ENCODE measurements at regions not wholly inside any gene's neighbourhood (a gene's known extent, or its start where the extent isn't known, plus 50 kb on each side); places are given as distances from the start of the nearest gene placed in this dataset.

- TF ChIP-seq PHF21A (CRISPR knock-in tag; IDR thresholded peaks at IDR 0.05) (no peak), POLR2A (IDR thresholded peaks at IDR 0.05; ENCODE audit: insufficient read depth in 1 of 2, low read depth in 2 of 2, low read length in 2 of 2) (no peak), TP53 (CRISPR knock-in tag; conservative IDR thresholded peaks at IDR 0.05) (no peak), REL (CRISPR knock-in tag; conservative IDR thresholded peaks at IDR 0.05) (no peak), EHMT2 (IDR thresholded peaks at IDR 0.05; ENCODE audit: borderline replicate concordance, low read depth, low read length) (no peak), ZBED4 (CRISPR knock-in tag; IDR thresholded peaks at IDR 0.05; ENCODE audit: borderline replicate concordance) (no peak; the same call in 1 of the 2 replicates), ETV5 (CRISPR knock-in tag; IDR thresholded peaks at IDR 0.05; ENCODE audit: borderline replicate concordance) (peak; percentile 90), POLR2G (IDR thresholded peaks at IDR 0.05; ENCODE audit: low read depth, low read length) (no peak), ZNF292 (CRISPR knock-in tag; IDR thresholded peaks at IDR 0.05; ENCODE audit: borderline replicate concordance, low read depth) (0 out of 2 replicates have a peak, but pooled peaks have one; percentile 23), ZKSCAN5 (CRISPR knock-in tag; IDR thresholded peaks at IDR 0.05) (no peak), NRL (CRISPR knock-in tag; IDR thresholded peaks at IDR 0.05; ENCODE audit: borderline replicate concordance) (no peak), ZNF781 (CRISPR knock-in tag; IDR thresholded peaks at IDR 0.05; ENCODE audit: borderline replicate concordance, not compliant biosample characterization) (no peak), ZFX (CRISPR knock-in tag; IDR thresholded peaks at IDR 0.05; ENCODE audit: low read depth) (no peak), SETDB1 (CRISPR knock-in tag; IDR thresholded peaks at IDR 0.05; ENCODE audit: borderline replicate concordance) (no peak; the same call in 1 of the 2 replicates), KLF6 (CRISPR knock-in tag; IDR thresholded peaks at IDR 0.05) (no peak), SP5 (CRISPR knock-in tag; IDR thresholded peaks at IDR 0.05; ENCODE audit: borderline replicate concordance, low read depth) (no peak), JARID2 (CRISPR knock-in tag; IDR thresholded peaks at IDR 0.05; ENCODE audit: insufficient replicate concordance) (no peak), ZNF772 (CRISPR knock-in tag; IDR thresholded peaks at IDR 0.05) (no peak), ZNF230 (CRISPR knock-in tag; IDR thresholded peaks at IDR 0.05) (no peak), ZNF768 (CRISPR knock-in tag; IDR thresholded peaks at IDR 0.05) (no peak)
- TF ChIP-seq, protein P1, sequence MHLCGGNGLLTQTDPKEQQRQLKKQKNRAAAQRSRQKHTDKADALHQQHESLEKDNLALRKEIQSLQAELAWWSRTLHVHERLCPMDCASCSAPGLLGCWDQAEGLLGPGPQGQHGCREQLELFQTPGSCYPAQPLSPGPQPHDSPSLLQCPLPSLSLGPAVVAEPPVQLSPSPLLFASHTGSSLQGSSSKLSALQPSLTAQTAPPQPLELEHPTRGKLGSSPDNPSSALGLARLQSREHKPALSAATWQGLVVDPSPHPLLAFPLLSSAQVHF (CRISPR knock-in tag; IDR thresholded peaks at IDR 0.05), result no peak
- TF ChIP-seq, protein P2, sequence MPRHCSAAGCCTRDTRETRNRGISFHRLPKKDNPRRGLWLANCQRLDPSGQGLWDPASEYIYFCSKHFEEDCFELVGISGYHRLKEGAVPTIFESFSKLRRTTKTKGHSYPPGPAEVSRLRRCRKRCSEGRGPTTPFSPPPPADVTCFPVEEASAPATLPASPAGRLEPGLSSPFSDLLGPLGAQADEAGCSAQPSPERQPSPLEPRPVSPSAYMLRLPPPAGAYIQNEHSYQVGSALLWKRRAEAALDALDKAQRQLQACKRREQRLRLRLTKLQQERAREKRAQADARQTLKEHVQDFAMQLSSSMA (CRISPR knock-in tag; IDR thresholded peaks at IDR 0.05), result no peak
- TF ChIP-seq, protein P3, sequence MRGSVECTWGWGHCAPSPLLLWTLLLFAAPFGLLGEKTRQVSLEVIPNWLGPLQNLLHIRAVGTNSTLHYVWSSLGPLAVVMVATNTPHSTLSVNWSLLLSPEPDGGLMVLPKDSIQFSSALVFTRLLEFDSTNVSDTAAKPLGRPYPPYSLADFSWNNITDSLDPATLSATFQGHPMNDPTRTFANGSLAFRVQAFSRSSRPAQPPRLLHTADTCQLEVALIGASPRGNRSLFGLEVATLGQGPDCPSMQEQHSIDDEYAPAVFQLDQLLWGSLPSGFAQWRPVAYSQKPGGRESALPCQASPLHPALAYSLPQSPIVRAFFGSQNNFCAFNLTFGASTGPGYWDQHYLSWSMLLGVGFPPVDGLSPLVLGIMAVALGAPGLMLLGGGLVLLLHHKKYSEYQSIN (CRISPR knock-in tag; IDR thresholded peaks at IDR 0.05; ENCODE audit: borderline replicate concordance), result no peak
- TF ChIP-seq, protein P4, sequence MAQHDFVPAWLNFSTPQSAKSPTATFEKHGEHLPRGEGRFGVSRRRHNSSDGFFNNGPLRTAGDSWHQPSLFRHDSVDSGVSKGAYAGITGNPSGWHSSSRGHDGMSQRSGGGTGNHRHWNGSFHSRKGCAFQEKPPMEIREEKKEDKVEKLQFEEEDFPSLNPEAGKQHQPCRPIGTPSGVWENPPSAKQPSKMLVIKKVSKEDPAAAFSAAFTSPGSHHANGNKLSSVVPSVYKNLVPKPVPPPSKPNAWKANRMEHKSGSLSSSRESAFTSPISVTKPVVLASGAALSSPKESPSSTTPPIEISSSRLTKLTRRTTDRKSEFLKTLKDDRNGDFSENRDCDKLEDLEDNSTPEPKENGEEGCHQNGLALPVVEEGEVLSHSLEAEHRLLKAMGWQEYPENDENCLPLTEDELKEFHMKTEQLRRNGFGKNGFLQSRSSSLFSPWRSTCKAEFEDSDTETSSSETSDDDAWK (CRISPR knock-in tag; IDR thresholded peaks at IDR 0.05), result no peak
These were observed 493.8 kb downstream of the MATN1 start (continued) for GRCh38 chr1:30229557-30229956.
